BE2C (cell line): ENCODE measurements at regions not wholly inside any gene's neighbourhood (a gene's known extent, or its start where the extent isn't known, plus 50 kb on each side); places are given as distances from the start of the nearest gene placed in this dataset.

Experiments used
- DNase-seq: peaks from one replicate; pipeline ENCODE4 v3.0.0-alpha.2; 2020
- H3K27me3 ChIP-seq: fragments of 250-450 bp; sonication (Bioruptor Pico); 2 replicates; pipeline ENCODE4 v1.5.1; 2020; ENCODE audit warnings: mild to moderate bottlenecking
- H3K36me3 ChIP-seq: fragments of 250-450 bp; sonication (Bioruptor Pico); 2 replicates; pipeline ENCODE4 v1.5.1; 2020; ENCODE audit warnings: mild to moderate bottlenecking
- H3K4me1 ChIP-seq: fragments of 250-450 bp; sonication (Bioruptor Pico); 2 replicates; pipeline ENCODE4 v1.5.1; 2020
- H3K4me3 ChIP-seq: 2 replicates; pipeline ENCODE4 v1.5.1; 2011; ENCODE audit warnings: low read depth, low read length
- H3K9me3 ChIP-seq: fragments of 250-450 bp; sonication (Bioruptor Pico); 2 replicates; pipeline ENCODE4 v1.5.1; 2020
- TF ChIP-seq, protein P1 (sequence below): IDR thresholded peaks from 2 replicates; pipeline ENCODE4 v1.5.1; 2012; ENCODE audit warnings: mild to moderate bottlenecking, low read depth, low read length

DNA sequence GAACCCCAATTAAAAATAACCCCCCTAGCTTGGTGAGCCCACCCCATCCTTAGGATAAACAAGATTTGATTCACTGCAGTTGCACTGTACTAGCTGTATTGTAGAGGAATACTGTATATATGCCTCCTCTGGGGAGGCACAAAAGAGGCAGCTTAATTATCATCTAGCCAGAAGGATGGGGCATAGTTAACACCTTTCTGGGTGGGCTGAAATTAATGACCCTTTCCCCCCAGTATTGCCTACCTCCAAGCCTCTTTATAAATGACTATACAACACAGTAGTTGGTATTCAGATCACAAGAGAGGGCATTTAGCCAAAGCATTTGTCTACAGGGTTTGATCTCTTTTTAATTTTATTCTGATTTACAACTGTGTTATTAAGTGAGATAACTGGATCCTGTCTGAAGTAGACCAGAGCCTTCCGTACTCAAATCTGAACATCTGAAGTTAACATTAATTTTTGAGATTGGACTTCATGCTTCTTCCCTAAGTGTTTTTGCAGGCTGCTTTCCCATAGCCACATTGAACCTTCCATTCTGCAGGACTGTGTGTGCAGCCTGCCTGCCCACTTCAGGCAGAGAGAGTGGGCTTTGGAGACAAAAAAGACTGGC, 807.0 kb upstream of the ARRDC4 start:
- H3K4me1 ChIP-seq = no peaks in the 10 kb centered on the region
- TF ChIP-seq, protein P1, sequence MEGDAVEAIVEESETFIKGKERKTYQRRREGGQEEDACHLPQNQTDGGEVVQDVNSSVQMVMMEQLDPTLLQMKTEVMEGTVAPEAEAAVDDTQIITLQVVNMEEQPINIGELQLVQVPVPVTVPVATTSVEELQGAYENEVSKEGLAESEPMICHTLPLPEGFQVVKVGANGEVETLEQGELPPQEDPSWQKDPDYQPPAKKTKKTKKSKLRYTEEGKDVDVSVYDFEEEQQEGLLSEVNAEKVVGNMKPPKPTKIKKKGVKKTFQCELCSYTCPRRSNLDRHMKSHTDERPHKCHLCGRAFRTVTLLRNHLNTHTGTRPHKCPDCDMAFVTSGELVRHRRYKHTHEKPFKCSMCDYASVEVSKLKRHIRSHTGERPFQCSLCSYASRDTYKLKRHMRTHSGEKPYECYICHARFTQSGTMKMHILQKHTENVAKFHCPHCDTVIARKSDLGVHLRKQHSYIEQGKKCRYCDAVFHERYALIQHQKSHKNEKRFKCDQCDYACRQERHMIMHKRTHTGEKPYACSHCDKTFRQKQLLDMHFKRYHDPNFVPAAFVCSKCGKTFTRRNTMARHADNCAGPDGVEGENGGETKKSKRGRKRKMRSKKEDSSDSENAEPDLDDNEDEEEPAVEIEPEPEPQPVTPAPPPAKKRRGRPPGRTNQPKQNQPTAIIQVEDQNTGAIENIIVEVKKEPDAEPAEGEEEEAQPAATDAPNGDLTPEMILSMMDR = no peak
- no peaks in the 10 kb centered on the region for H3K36me3 ChIP-seq
- H3K9me3 ChIP-seq = no peaks in the 10 kb centered on the region
- H3K4me3 ChIP-seq = no peak overlapping the region
- no peak for DNase-seq
- H3K27me3 ChIP-seq = no peaks in the 10 kb centered on the region

GRCh38 chr15:97156739-97157265, 803.7 kb upstream of the ARRDC4 start:
- Histone ChIP-seq H3K4me3 (no peak overlapping the region), H3K9me3 (no peaks in the 10 kb centered on the region), H3K27me3 (no peaks in the 10 kb centered on the region), H3K4me1 (no peaks in the 10 kb centered on the region), H3K36me3 (no peaks in the 10 kb centered on the region)
- TF ChIP-seq, protein P1 = no peak
- DNase-seq = no peak

DNA sequence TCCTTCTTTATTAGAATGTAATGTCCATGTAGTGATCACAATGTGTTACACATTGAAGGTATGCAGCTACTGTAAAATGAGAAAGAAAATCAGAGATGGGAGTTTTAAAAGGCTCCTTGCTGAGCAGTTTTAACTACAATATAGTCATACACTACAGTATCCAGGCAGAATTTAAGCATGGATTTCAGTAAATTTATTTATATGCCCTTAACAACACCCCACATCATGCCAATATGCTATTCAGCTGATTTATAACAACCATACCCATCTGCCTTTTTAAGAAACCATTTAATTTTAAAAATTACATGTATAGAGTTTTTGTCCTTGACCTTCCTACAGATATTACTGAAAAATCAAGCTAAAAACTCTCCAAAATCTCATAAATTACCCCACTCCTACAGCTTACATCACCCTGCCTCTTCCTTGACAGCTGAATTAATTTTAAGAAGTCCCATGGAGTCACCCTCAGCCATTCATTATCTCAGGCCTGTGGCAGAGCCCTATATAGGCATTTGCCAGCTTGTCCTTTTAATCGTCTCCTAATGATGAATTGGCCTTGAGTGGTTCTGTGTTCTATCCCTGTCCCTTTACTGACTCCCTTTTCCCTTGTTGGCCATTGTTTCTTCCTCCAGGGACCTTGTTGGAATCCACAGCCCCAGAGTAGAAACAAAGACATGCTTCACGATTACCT, 797.6 kb upstream of the ARRDC4 start:
- TF ChIP-seq, protein P1 = no peak
- Histone ChIP-seq H3K4me3 (no peak overlapping the region), H3K27me3 (no peaks in the 10 kb centered on the region), H3K9me3 (no peaks in the 10 kb centered on the region; the same call in 1 of the 2 replicates), H3K36me3 (no peaks in the 10 kb centered on the region), H3K4me1 (no peaks in the 10 kb centered on the region)
- DNase-seq = no peak

DNA sequence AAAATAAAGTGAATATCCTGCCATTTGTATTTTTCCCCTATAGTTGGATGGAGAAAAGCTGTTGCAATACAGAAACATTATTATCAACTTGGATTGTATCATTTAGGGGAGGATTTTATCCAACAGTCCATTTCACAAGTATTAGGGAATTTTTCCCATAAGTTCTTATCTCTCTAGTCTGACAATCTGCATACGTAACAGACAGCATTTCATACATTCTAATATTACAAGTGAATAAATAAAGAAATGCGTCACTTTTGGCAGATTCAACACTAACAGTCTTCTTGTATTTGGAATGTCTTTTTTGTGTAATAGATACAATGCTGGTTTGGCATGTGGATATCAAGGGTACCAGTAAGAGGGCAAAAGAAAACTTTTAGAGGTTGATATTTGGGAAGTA, 795.3 kb upstream of the ARRDC4 start:
- DNase-seq = no peak
- no peaks in the 10 kb centered on the region; the same call in 1 of the 2 replicates for H3K9me3 ChIP-seq
- H3K4me1 ChIP-seq = no peaks in the 10 kb centered on the region
- H3K27me3 ChIP-seq = no peaks in the 10 kb centered on the region
- TF ChIP-seq, protein P1 = no peak
- no peaks in the 10 kb centered on the region for H3K36me3 ChIP-seq
- H3K4me3 ChIP-seq = no peak overlapping the region

GRCh38 chr15:97168704-97169475, 791.6 kb upstream of the ARRDC4 start:
- Histone ChIP-seq H3K4me1 (no peaks in the 10 kb centered on the region), H3K9me3 (no peaks in the 10 kb centered on the region; the same call in 1 of the 2 replicates), H3K27me3 (no peaks in the 10 kb centered on the region), H3K36me3 (no peaks in the 10 kb centered on the region), H3K4me3 (no peak overlapping the region)
- no peak for DNase-seq
- TF ChIP-seq, protein P1 = no peak
